ENCODE measurements at regions not wholly inside any gene's neighbourhood (a gene's known extent, or its start where the extent isn't known, plus 50 kb on each side); places are given as distances from the start of the nearest gene placed in this dataset.

DNA sequence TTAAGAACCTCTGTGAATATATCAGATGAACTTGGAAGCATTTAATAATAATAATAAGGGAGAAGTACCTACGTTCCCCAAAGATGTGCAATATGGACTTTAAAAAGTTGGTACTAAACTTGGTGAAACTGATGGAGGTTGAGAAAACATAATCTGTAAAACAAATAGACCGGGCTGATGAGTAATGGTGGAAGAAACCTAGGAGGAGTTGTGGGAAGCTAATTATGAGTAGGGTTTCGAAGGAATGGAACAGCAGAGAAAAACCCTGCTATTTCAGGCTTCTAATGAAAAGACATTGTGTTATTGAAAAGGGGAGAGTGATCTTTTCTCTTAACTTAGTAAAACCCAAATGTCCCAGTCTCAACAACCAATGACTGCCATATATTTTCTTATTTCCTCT, 229.3 kb downstream of the PCSK1 start:
- Histone ChIP-seq H3K27me3 (ENCODE audit: insufficient read depth, low read depth) (no peaks in the 10 kb centered on the region), H3K36me3 (ENCODE audit: low read depth) (no peaks in the 10 kb centered on the region), H3K79me2 (ENCODE audit: low read depth) (no peaks in the 10 kb centered on the region), H3K4me2 (no peak overlapping the region), H3F3A (ENCODE audit: insufficient read depth, low read depth) (no peaks in the 10 kb centered on the region), H3K9me2 (ENCODE audit: insufficient read depth) (no peaks in the 10 kb centered on the region; the same call in 1 of the 2 replicates), H3K4me3 (no peak overlapping the region), H3K9me3 (ENCODE audit: insufficient read depth, low read depth) (peaks cover 12% of the 10 kb centered on the region), H2AFZ (no peak overlapping the region), H4K20me1 (ENCODE audit: insufficient read depth) (no peaks in the 10 kb centered on the region), H3K4me1 (replicated peaks; ENCODE audit: insufficient read depth) (no peaks in the 10 kb centered on the region), H3K27ac (no peak overlapping the region)
- intact Hi-C loops (cut with micrococcal nuclease; ENCODE audit: unreplicated experiment), result no loop called here
- DNase-seq, result no peak
- ChIA-PET CTCF (no interaction called here), POLR2A (ENCODE audit: unreplicated experiment) (interaction anchor here (0.7 kb wide), 1 partner anchor 33 kb away, joined by 5 read pairs; no protein-coding TSS in a partner anchor)
- TF ChIP-seq, protein P1, sequence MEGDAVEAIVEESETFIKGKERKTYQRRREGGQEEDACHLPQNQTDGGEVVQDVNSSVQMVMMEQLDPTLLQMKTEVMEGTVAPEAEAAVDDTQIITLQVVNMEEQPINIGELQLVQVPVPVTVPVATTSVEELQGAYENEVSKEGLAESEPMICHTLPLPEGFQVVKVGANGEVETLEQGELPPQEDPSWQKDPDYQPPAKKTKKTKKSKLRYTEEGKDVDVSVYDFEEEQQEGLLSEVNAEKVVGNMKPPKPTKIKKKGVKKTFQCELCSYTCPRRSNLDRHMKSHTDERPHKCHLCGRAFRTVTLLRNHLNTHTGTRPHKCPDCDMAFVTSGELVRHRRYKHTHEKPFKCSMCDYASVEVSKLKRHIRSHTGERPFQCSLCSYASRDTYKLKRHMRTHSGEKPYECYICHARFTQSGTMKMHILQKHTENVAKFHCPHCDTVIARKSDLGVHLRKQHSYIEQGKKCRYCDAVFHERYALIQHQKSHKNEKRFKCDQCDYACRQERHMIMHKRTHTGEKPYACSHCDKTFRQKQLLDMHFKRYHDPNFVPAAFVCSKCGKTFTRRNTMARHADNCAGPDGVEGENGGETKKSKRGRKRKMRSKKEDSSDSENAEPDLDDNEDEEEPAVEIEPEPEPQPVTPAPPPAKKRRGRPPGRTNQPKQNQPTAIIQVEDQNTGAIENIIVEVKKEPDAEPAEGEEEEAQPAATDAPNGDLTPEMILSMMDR (conservative IDR thresholded peaks at IDR 0.05), result no peak
- TF ChIP-seq EZH2 (IDR thresholded peaks at IDR 0.05; ENCODE audit: low read depth), result no peak
- no TSS peak for BruUV-seq (replicated peaks)

DNA sequence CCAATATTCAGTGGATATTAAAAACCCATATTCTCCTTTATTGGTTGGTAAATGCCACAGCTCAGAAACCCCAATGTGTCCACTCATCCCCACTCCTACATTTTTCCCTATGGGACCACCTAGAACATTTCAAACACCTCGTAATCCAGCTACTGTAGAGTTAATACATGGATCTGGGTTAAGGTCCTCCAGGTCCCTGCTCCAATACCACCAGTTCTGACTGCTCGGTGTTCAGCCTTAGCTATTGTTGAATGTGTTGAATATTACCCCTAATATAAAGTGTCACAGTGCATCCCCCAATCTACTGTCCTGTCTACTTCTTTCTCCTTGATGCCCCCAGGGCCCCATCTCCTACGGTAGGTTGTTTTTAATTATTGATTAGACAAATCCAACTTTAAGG, 231.5 kb downstream of the PCSK1 start:
- no peak overlapping the region for H3K4me3 ChIP-seq
- H3K27me3 ChIP-seq (ENCODE audit: insufficient read depth, low read depth), result no peaks in the 10 kb centered on the region
- no peaks in the 10 kb centered on the region for H3K79me2 ChIP-seq (ENCODE audit: low read depth)
- H3K36me3 ChIP-seq (ENCODE audit: low read depth), result no peaks in the 10 kb centered on the region
- no peaks in the 10 kb centered on the region for H4K20me1 ChIP-seq (ENCODE audit: insufficient read depth)
- BruUV-seq (replicated peaks), result no TSS peak
- H3K9me3 ChIP-seq (ENCODE audit: insufficient read depth, low read depth), result no peaks in the 10 kb centered on the region; the same call in none of the 2 replicates
- ChIA-PET POLR2A (ENCODE audit: unreplicated experiment) (interaction anchor here (0.7 kb wide), 1 partner anchor 43 kb away, joined by 8 read pairs; no protein-coding TSS in a partner anchor), CTCF (no interaction called here)
- no peak overlapping the region for H2AFZ ChIP-seq
- no peak overlapping the region for H3K27ac ChIP-seq
- no peak for DNase-seq
- H3K4me2 ChIP-seq, result no peak overlapping the region
- no peaks in the 10 kb centered on the region; the same call in 1 of the 2 replicates for H3K9me2 ChIP-seq (ENCODE audit: insufficient read depth)
- no peaks in the 10 kb centered on the region for H3F3A ChIP-seq (ENCODE audit: insufficient read depth, low read depth)
- intact Hi-C loops (cut with micrococcal nuclease; ENCODE audit: unreplicated experiment), result no loop called here
- TF ChIP-seq, protein P1 (conservative IDR thresholded peaks at IDR 0.05), result no peak
- no peak for TF ChIP-seq EZH2 (IDR thresholded peaks at IDR 0.05; ENCODE audit: low read depth)
- H3K4me1 ChIP-seq (replicated peaks; ENCODE audit: insufficient read depth), result no peaks in the 10 kb centered on the region

- no TSS peak for BruUV-seq (replicated peaks)
- CTCF ChIA-PET, result no interaction called here
- H3K79me2 ChIP-seq (ENCODE audit: low read depth), result no peaks in the 10 kb centered on the region
Observed at GRCh38 chr5:96200641-96201040, 232.4 kb downstream of the PCSK1 start.

More at GRCh38 chr5:96200641-96201040, 232.4 kb downstream of the PCSK1 start:
- no peak overlapping the region for H2AFZ ChIP-seq
- no peaks in the 10 kb centered on the region for H3F3A ChIP-seq (ENCODE audit: insufficient read depth, low read depth)
- H3K27me3 ChIP-seq (ENCODE audit: insufficient read depth, low read depth), result no peaks in the 10 kb centered on the region
- no peaks in the 10 kb centered on the region for H3K36me3 ChIP-seq (ENCODE audit: low read depth)
- no peak overlapping the region for H3K27ac ChIP-seq
- TF ChIP-seq EZH2 (IDR thresholded peaks at IDR 0.05; ENCODE audit: low read depth), result no peak
- TF ChIP-seq, protein P1 (conservative IDR thresholded peaks at IDR 0.05), result no peak
- H3K9me2 ChIP-seq (ENCODE audit: insufficient read depth), result no peaks in the 10 kb centered on the region; the same call in 1 of the 2 replicates
- H4K20me1 ChIP-seq (ENCODE audit: insufficient read depth), result no peaks in the 10 kb centered on the region
- DNase-seq, result no peak
- H3K4me2 ChIP-seq, result no peak overlapping the region
- intact Hi-C loops (cut with micrococcal nuclease; ENCODE audit: unreplicated experiment), result no loop called here
- POLR2A ChIA-PET (ENCODE audit: unreplicated experiment), result interaction anchor here (0.7 kb wide), 1 partner anchor 44 kb away, joined by 8 read pairs; no protein-coding TSS in a partner anchor
- H3K4me1 ChIP-seq (replicated peaks; ENCODE audit: insufficient read depth), result no peaks in the 10 kb centered on the region
- H3K4me3 ChIP-seq, result no peak overlapping the region
- no peaks in the 10 kb centered on the region; the same call in 1 of the 2 replicates for H3K9me3 ChIP-seq (ENCODE audit: insufficient read depth, low read depth)
